GM12865 (cell line): ENCODE measurements at regions not wholly inside any gene's neighbourhood (a gene's known extent, or its start where the extent isn't known, plus 50 kb on each side); places are given as distances from the start of the nearest gene placed in this dataset.

Source experiments
- DNase-seq: peaks from one replicate; pipeline ENCODE4 v3.0.0; 2010; ENCODE audit warnings: low read depth
- H3K4me3 ChIP-seq: 2 replicates; pipeline ENCODE4 v1.5.1; 2011; ENCODE audit warnings: mild to moderate bottlenecking, low read depth, low read length, control low read depth
- TF ChIP-seq, protein P1 (sequence below): IDR thresholded peaks from 2 replicates; pipeline ENCODE4 v1.5.1; 2011; ENCODE audit warnings: low read length, control low read depth, low read depth, inconsistent platforms; ENCODE audit not compliant: insufficient read depth; ENCODE audit errors: missing control alignments

DNA sequence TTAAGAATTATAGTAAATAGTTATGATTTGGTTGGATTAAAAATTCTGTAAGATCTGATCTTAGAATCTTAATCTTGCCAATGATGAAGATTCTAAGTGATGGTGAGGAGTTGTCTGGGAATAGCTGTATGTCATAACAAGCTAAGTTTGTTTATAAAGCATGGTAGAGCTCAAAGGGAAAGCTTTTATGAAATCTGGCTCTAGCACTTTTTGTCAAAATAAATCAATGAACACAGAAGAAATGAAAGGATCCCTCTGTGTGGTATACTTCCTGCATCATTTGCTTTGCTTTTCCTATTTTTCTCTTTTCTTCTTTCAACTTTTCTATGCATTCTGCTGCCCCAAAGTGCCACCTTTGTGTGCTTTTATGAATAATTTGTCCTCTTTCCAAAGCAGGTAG, 193.5 kb upstream of the FAT1 start:
- no peak overlapping the region for H3K4me3 ChIP-seq
- TF ChIP-seq, protein P1, sequence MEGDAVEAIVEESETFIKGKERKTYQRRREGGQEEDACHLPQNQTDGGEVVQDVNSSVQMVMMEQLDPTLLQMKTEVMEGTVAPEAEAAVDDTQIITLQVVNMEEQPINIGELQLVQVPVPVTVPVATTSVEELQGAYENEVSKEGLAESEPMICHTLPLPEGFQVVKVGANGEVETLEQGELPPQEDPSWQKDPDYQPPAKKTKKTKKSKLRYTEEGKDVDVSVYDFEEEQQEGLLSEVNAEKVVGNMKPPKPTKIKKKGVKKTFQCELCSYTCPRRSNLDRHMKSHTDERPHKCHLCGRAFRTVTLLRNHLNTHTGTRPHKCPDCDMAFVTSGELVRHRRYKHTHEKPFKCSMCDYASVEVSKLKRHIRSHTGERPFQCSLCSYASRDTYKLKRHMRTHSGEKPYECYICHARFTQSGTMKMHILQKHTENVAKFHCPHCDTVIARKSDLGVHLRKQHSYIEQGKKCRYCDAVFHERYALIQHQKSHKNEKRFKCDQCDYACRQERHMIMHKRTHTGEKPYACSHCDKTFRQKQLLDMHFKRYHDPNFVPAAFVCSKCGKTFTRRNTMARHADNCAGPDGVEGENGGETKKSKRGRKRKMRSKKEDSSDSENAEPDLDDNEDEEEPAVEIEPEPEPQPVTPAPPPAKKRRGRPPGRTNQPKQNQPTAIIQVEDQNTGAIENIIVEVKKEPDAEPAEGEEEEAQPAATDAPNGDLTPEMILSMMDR = no peak
- DNase-seq = no peak

- H3K4me3 ChIP-seq = no peak overlapping the region
- DNase-seq = no peak
- TF ChIP-seq, protein P1 = no peak
Measured at GRCh38 chr4:186918466-186918865, 194.8 kb upstream of the FAT1 start.

DNA sequence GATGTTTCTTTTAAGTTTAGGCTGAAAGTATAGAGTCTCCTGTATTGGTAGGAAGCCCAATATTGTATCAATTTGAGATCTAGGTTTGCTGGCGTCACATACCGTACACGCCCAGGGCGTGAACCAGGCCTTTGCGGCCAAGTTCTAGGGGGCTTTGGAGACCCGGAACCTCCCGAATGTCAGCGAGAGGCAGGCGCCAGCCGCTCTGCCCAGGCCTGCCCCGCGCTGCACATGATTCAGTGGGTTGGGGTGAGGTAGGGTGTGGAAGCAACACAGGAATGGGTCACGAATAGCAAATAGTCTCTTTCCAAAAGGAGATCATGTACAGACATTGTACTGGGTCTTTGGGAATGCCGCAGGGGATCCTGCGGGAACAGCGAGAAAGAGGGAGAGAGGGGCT, 195.7 kb upstream of the FAT1 start:
- no peak for DNase-seq
- no peak overlapping the region for H3K4me3 ChIP-seq
- TF ChIP-seq, protein P1 = no peak

- no peak overlapping the region for H3K4me3 ChIP-seq
- TF ChIP-seq, protein P1 = no peak
- DNase-seq = no peak
Measured at GRCh38 chr4:186920483-186920882, 196.8 kb upstream of the FAT1 start.

- TF ChIP-seq, protein P1 = no peak
- no peak overlapping the region for H3K4me3 ChIP-seq
- DNase-seq = no peak
Measured at GRCh38 chr4:186920992-186921391, 197.3 kb upstream of the FAT1 start.

GRCh38 chr4:186924723-186925122, 201.1 kb upstream of the FAT1 start:
- TF ChIP-seq, protein P1 = no peak
- DNase-seq = no peak
- no peak overlapping the region for H3K4me3 ChIP-seq

DNA sequence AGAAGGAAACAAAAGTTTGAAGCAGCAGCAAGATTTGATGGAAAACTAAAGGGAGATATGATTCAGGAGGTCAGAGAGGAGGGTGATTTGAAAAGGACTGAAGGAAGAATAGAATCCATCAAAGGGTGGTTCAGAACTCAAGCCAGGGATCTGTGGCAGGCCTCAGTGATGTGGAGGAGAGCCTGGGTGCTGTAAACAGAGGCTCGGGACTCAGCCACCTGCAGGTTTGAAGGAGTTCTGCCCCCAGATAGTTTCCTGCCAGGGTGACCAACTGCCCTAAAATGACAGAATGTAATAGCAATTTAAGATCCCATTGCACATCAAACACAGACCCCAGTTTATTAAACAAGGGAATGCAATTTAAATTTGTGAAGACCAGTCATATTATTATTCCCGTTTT, 204.0 kb upstream of the FAT1 start:
- TF ChIP-seq, protein P1 = no peak
- DNase-seq = no peak
- H3K4me3 ChIP-seq = no peak overlapping the region
